NCI-H1417 (cell line): ENCODE measurements at regions not wholly inside any gene's neighbourhood (a gene's known extent, or its start where the extent isn't known, plus 50 kb on each side); places are given as distances from the start of the nearest gene placed in this dataset.
"Not testable (repeated sequence)": the region's sequence is repeated elsewhere in the genome, so short reads cannot be mapped to it uniquely, and the experiment has no call there.

Experiments
- DNase-seq, 3 experiments: peaks; one replicate each; lab custom pipeline; 2025; lab: John Stamatoyannopoulos, UW

GRCh38 chr20:23150304-23151007, 64.3 kb upstream of the CD93 start:
- no peak for DNase-seq

GRCh38 chr20:23149623-23150279, 63.6 kb upstream of the CD93 start:
- DNase-seq: no peak

- no peak for DNase-seq
Measured at GRCh38 chr20:23148731-23149570, 62.8 kb upstream of the CD93 start.

- no peak for DNase-seq
Measured at GRCh38 chr20:23147964-23148730, 62.0 kb upstream of the CD93 start.

- no peak for DNase-seq
Measured at GRCh38 chr20:23147647-23147963, 61.5 kb upstream of the CD93 start.

- no peak for DNase-seq
Measured at GRCh38 chr20:23146857-23147637, 60.9 kb upstream of the CD93 start.

GRCh38 chr20:23146181-23146580, 60.1 kb upstream of the CD93 start:
- DNase-seq: no peak

GRCh38 chr20:23145281-23145700, 59.2 kb upstream of the CD93 start:
- no peak for DNase-seq

GRCh38 chr20:23144856-23145255, 58.7 kb upstream of the CD93 start:
- DNase-seq: no peak

- DNase-seq: no peak
Measured at GRCh38 chr20:23143986-23144690, 58.0 kb upstream of the CD93 start.

- DNase-seq: peak in 1 of 3 experiments; percentile 36
Measured at GRCh38 chr20:23143098-23143497, 57.0 kb upstream of the CD93 start.

- DNase-seq: no peak
Measured at GRCh38 chr20:23142162-23143050, 56.3 kb upstream of the CD93 start.

- peak in 1 of 3 experiments; percentile 18 for DNase-seq
Measured at GRCh38 chr20:23141450-23142161, 55.5 kb upstream of the CD93 start.

- no peak for DNase-seq
Measured at GRCh38 chr20:23140991-23141390, 54.9 kb upstream of the CD93 start.

GRCh38 chr20:23139984-23140383, 53.9 kb upstream of the CD93 start:
- not testable (repeated sequence) for DNase-seq

- peak; percentile 23 to 95 (median 86) for DNase-seq
Measured at GRCh38 chr20:23139524-23139923, 53.4 kb upstream of the CD93 start.

- DNase-seq: no peak
Measured at GRCh38 chr20:23138682-23139081, 52.6 kb upstream of the CD93 start.

- DNase-seq: no peak
Measured at GRCh38 chr20:23138226-23138625, 52.1 kb upstream of the CD93 start.
